HG03095 (cell line): ENCODE measurements at regions not wholly inside any gene's neighbourhood (a gene's known extent, or its start where the extent isn't known, plus 50 kb on each side); places are given as distances from the start of the nearest gene placed in this dataset.
"Not testable (repeated sequence)": the region's sequence is repeated elsewhere in the genome, so short reads cannot be mapped to it uniquely, and the experiment has no call there.

Experiments used
- ATAC-seq: cut with Tn5 transposase; IDR thresholded peaks from one replicate; pipeline ENCODE4 v1.9.1; 2021; ENCODE audit warnings: moderate library complexity; ENCODE audit not compliant: unreplicated experiment

GRCh38 chr4:28834120-28834519 is 1886.0 kb upstream of the PCDH7 start:
- ATAC-seq, result no peak

DNA sequence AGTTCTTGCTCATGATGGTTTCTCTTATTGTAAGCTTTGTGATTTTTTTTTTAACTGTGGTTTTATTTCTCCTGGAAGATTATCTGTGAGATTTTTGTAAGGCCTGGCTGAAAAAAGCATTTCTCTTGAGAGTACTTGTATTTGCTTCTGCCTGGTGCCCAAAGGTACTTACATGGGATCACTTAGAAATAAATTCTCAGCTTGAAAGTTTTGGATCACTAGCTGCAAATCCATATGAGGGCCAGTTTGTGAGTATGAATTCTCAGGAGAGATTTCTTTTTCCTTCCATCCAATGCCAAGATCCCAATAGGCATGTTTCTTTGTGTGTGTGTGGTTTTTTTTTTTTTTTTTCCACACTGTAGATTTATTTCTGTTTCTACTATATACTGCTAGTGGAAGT is 1884.7 kb upstream of the PCDH7 start:
- ATAC-seq, result no peak

- no peak for ATAC-seq
Measured at GRCh38 chr4:28842271-28842670, 1877.9 kb upstream of the PCDH7 start.

DNA sequence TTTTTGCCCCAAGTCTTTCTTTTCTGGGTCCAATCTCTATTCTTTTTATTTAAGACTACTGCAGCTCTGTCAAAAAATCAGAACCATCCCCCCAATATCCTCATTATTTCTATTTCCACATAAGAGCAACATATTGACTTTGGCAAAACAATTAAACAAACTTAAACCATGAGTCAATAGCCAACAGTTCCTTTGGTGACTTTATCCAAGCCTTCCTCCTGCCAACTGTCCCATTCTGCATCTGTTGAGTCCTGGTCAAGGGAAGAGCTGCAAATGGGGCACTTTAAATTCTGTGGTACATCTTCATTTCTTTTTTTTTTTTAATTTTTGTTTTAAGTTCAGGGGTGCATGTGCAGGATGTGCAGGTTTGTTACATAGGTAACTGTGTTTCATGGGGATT is 1875.0 kb upstream of the PCDH7 start:
- ATAC-seq, result no peak

- not testable (repeated sequence) for ATAC-seq
Measured at GRCh38 chr4:28857028-28857427, 1863.1 kb upstream of the PCDH7 start.

DNA sequence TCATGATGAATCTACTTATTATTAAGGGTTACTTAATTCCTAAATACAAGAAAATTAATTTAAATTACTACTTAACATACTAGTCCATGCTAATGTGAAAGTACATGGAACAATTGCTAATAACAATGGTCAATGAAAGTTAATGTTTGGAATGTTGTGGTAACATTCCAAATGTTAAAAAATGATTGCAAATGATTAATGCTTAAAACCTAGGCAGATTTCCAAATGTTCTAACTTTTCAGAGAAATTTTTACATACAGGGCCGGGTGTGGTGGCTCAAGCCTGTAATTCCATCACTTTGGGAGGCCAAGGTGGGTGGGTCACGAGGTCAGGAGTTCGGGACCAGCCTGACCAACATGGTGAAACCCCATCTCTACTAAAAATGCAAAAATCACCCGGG is 1851.3 kb upstream of the PCDH7 start:
- no peak for ATAC-seq

- ATAC-seq, result no peak
Measured at GRCh38 chr4:28879178-28879577, 1841.0 kb upstream of the PCDH7 start.

DNA sequence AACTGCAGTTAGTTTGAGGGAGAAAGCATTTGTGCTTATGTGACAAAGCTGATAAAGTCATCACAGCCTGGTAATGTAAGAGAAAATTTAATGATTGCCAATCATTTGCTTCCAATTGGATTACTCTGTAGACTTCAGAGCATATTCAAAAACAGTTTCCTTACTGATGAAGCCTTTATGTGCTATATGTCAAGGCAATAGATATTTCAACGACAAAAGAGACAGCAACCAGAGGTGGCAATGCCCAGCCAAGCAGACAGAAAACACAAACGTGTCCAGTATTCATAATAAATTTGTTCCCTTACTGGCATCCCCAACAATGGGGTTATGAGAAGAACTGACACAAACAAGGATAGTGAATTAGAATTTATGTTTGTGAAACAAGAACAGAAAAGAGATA is 1840.3 kb upstream of the PCDH7 start:
- no peak for ATAC-seq

DNA sequence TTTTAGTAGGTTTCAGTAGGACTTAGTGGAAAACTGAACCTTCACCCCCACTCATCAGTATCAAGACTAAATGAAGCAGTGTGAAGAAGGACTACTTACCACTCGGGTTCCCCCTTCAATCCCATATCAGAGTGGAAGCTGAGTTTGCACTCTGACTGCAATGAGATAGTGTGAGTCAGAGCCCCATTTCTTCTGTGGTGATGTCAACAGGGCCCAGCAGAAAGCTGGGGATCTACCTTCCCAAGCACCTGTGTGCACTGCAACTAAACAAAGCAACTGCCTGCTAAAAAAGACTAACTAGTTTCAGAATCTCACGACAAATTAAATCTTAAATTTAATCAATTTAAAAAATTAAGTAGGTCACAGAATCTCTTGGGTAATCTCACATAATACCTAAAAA is 1837.0 kb upstream of the PCDH7 start:
- ATAC-seq, result no peak

GRCh38 chr4:28886934-28887333 is 1833.2 kb upstream of the PCDH7 start:
- no peak for ATAC-seq

GRCh38 chr4:28890949-28891775 is 1829.0 kb upstream of the PCDH7 start:
- no peak for ATAC-seq

GRCh38 chr4:28913466-28913865 is 1806.7 kb upstream of the PCDH7 start:
- ATAC-seq, result no peak

- no peak for ATAC-seq
Measured at GRCh38 chr4:28916585-28916984, 1803.6 kb upstream of the PCDH7 start.

GRCh38 chr4:28918871-28919270 is 1801.3 kb upstream of the PCDH7 start:
- ATAC-seq, result no peak

- no peak for ATAC-seq
Measured at GRCh38 chr4:28921886-28922285, 1798.3 kb upstream of the PCDH7 start.

GRCh38 chr4:28926156-28926555 is 1794.0 kb upstream of the PCDH7 start:
- no peak for ATAC-seq

DNA sequence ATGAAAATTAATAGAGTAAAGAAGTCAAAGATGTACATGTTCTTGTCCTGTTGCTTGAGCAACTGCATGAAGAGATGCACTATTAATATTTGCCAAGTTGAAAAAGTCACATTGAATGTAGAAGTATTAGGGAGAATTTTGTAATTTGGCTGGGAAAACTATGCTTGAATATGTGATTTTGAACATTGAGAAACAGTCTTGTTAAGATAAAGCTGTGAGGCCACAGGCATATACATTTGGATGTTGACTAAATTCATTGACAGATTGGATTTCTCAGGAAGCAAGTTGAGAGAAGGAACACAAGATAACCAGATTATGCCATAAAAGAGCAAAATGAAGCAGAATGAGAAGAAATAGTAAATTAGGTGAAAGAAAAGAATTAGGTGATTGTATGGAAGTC is 1777.5 kb upstream of the PCDH7 start:
- no peak for ATAC-seq

GRCh38 chr4:28947374-28947773 is 1772.8 kb upstream of the PCDH7 start:
- ATAC-seq, result no peak

- no peak for ATAC-seq
Measured at GRCh38 chr4:28948501-28948900, 1771.7 kb upstream of the PCDH7 start.

- no peak for ATAC-seq
Measured at GRCh38 chr4:28966982-28967381, 1753.2 kb upstream of the PCDH7 start.

- ATAC-seq, result no peak
Measured at GRCh38 chr4:28973587-28974350, 1746.4 kb upstream of the PCDH7 start.

DNA sequence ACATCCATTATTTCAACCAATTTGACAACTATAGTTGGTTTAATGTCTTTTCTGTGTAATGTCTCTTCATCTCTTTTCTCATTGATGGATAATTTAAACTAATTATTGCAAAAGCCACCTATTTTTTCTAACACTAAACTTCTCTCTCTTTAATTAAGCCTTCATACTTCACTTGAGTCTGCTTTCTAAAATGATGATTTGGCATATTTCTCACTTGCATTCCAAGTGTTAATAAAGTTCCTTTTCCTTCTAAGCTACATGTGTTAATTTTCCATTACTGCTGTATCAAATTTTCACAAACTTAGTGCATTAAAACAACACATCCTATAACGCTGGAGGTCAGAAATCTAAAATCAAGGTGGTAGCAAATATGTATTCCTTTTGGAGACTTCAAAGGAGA is 1743.8 kb upstream of the PCDH7 start:
- ATAC-seq, result no peak
